ENCODE measurements at regions not wholly inside any gene's neighbourhood (a gene's known extent, or its start where the extent isn't known, plus 50 kb on each side); places are given as distances from the start of the nearest gene placed in this dataset.

DNA sequence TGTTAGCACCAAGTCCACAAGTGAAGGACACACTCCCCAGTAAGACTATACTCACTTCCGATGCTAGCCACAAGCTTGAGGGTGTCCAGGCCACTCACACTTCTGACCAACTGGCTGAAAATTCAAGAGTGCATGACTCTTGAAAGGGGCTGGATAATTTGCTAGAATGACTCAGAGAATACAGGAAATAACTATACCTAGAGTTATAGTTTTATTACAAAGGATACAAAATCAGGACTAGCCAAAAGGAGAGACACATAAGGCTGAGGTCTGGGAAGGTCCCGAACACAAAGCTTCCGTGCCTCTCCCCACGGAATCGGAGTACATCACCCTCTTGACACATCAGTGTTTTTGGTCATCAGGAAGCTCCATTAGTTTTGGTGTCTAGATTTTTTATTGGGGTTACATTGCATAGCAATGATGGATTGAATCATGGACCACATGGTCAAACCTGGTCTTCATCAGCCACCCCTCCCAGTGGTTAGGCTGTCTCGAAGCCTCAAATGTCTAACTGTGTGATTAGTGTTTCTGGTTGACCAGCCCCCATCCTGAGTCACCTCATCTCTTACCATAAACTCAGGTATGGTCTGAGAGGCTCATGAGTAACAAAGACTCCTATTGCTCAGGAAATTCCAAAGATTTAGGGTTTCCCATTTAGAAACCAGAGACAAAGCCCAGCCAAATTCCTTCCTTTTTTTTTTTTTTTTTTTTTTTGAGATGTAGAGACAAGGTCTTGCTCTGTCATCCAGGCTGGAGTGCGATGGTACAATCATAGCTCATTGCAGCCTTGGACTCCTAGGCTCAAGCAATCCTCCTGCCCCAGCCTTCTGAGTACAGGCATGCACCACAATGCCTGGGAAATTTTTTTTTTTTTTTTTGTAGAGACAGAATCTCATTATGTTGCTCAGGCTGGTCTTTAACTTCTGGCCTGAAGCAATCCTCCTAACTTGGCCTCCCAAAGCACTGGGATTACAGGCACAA is 472.0 kb upstream of the TBX3 start:
- no peaks in the 10 kb centered on the region for H3K27me3 Mint-ChIP-seq
- ChIA-PET CTCF (no interaction called here), POLR2A (no interaction called here)
- Histone ChIP-seq H3K4me1 (ENCODE audit: insufficient read depth, low read length) (no peaks in the 10 kb centered on the region), H3K27ac (ENCODE audit: low read depth, low read length) (no peak overlapping the region), H3K9me3 (ENCODE audit: low read length) (no peaks in the 10 kb centered on the region), H3K36me3 (ENCODE audit: insufficient read depth, low read length) (no peaks in the 10 kb centered on the region), H3K4me3 (ENCODE audit: low read length) (no peak overlapping the region), H3K27me3 (ENCODE audit: insufficient read depth, low read length, poor library complexity, severe bottlenecking) (no peaks in the 10 kb centered on the region)
- H3K27ac Mint-ChIP-seq: no peak overlapping the region
- H3K36me3 Mint-ChIP-seq: no peaks in the 10 kb centered on the region
- DNase-seq: no peak
- H3K9me3 Mint-ChIP-seq: peaks cover 0 to 2% (median 0%) of the 10 kb centered on the region in 5 donors
- no peaks in the 10 kb centered on the region for H3K4me1 Mint-ChIP-seq
- H3K4me3 Mint-ChIP-seq: no peak overlapping the region

- Histone ChIP-seq H3K4me1 (ENCODE audit: insufficient read depth, low read length) (no peaks in the 10 kb centered on the region), H3K4me3 (ENCODE audit: low read length) (no peak overlapping the region), H3K27ac (ENCODE audit: low read depth, low read length) (no peak overlapping the region), H3K36me3 (ENCODE audit: insufficient read depth, low read length) (no peaks in the 10 kb centered on the region), H3K9me3 (ENCODE audit: low read length) (no peaks in the 10 kb centered on the region), H3K27me3 (ENCODE audit: insufficient read depth, low read length, poor library complexity, severe bottlenecking) (no peaks in the 10 kb centered on the region)
- peaks cover 0 to 14% (median 3%) of the 10 kb centered on the region in 5 donors for H3K9me3 Mint-ChIP-seq
- H3K36me3 Mint-ChIP-seq: no peaks in the 10 kb centered on the region
- ChIA-PET POLR2A (no interaction called here), CTCF (interaction anchor here (0.9 kb wide), 1 partner anchor 39 kb away, joined by 3 read pairs; no protein-coding TSS in a partner anchor)
- H3K27me3 Mint-ChIP-seq: no peaks in the 10 kb centered on the region
- no peaks in the 10 kb centered on the region for H3K4me1 Mint-ChIP-seq
- DNase-seq: no peak
- H3K4me3 Mint-ChIP-seq: no peak overlapping the region
- H3K27ac Mint-ChIP-seq: no peak overlapping the region
Measured at GRCh38 chr12:115149685-115150378, 465.9 kb upstream of the TBX3 start.

- Mint-ChIP-seq H3K4me3 (no peak overlapping the region), H3K36me3 (no peaks in the 10 kb centered on the region), H3K9me3 (peaks cover 0 to 17% (median 3%) of the 10 kb centered on the region in 5 donors), H3K27me3 (no peaks in the 10 kb centered on the region), H3K27ac (no peak overlapping the region), H3K4me1 (no peaks in the 10 kb centered on the region)
- no peaks in the 10 kb centered on the region for H3K4me1 ChIP-seq (ENCODE audit: insufficient read depth, low read length)
- H3K27ac ChIP-seq (ENCODE audit: low read depth, low read length): no peak overlapping the region
- CTCF ChIA-PET: interaction anchor here (0.9 kb wide), 1 partner anchor 38 kb away, joined by 3 read pairs; no protein-coding TSS in a partner anchor
- no peaks in the 10 kb centered on the region for H3K36me3 ChIP-seq (ENCODE audit: insufficient read depth, low read length)
- POLR2A ChIA-PET: no interaction called here
- H3K4me3 ChIP-seq (ENCODE audit: low read length): no peak overlapping the region
- H3K9me3 ChIP-seq (ENCODE audit: low read length): no peaks in the 10 kb centered on the region
- H3K27me3 ChIP-seq (ENCODE audit: insufficient read depth, low read length, poor library complexity, severe bottlenecking): no peaks in the 10 kb centered on the region
- no peak for DNase-seq
Measured at GRCh38 chr12:115149279-115149678, 465.3 kb upstream of the TBX3 start.

DNA sequence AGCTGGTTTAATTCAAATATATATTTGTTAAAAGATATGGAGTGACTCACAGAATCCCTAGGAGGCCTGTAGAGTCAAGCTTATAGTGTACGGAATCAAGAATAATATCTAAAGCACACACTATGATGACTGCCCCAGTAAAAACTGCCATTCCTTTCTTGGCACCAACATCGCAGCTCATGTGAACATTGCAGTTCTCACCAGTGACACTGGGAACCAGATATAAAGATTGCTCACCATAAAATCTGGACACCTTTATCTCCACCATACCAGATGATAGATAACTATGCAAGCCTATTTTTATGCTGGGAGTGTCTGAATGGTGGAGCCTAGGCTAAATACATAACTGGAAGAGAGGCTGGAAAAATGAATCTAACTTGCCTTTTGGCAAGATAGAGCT is 463.9 kb upstream of the TBX3 start:
- Histone ChIP-seq H3K4me3 (ENCODE audit: low read length) (no peak overlapping the region), H3K27me3 (ENCODE audit: insufficient read depth, low read length, poor library complexity, severe bottlenecking) (no peaks in the 10 kb centered on the region), H3K9me3 (ENCODE audit: low read length) (no peaks in the 10 kb centered on the region), H3K27ac (ENCODE audit: low read depth, low read length) (no peak overlapping the region), H3K4me1 (ENCODE audit: insufficient read depth, low read length) (no peaks in the 10 kb centered on the region), H3K36me3 (ENCODE audit: insufficient read depth, low read length) (no peaks in the 10 kb centered on the region)
- POLR2A ChIA-PET: no interaction called here
- no peak for DNase-seq
- Mint-ChIP-seq H3K4me1 (no peaks in the 10 kb centered on the region), H3K36me3 (no peaks in the 10 kb centered on the region), H3K4me3 (no peak overlapping the region), H3K27ac (no peak overlapping the region), H3K27me3 (no peaks in the 10 kb centered on the region), H3K9me3 (peaks cover 0 to 23% (median 2%) of the 10 kb centered on the region in 5 donors)
- CTCF ChIA-PET: no interaction called here

- Mint-ChIP-seq H3K27ac (no peak overlapping the region), H3K4me1 (no peaks in the 10 kb centered on the region), H3K27me3 (no peaks in the 10 kb centered on the region), H3K4me3 (no peak overlapping the region), H3K36me3 (no peaks in the 10 kb centered on the region), H3K9me3 (peaks cover 0 to 23% (median 2%) of the 10 kb centered on the region in 5 donors)
- Histone ChIP-seq H3K27ac (ENCODE audit: low read depth, low read length) (no peak overlapping the region), H3K36me3 (ENCODE audit: insufficient read depth, low read length) (no peaks in the 10 kb centered on the region), H3K4me1 (ENCODE audit: insufficient read depth, low read length) (no peaks in the 10 kb centered on the region), H3K27me3 (ENCODE audit: insufficient read depth, low read length, poor library complexity, severe bottlenecking) (no peaks in the 10 kb centered on the region), H3K9me3 (ENCODE audit: low read length) (no peaks in the 10 kb centered on the region), H3K4me3 (ENCODE audit: low read length) (no peak overlapping the region)
- DNase-seq: no peak
- ChIA-PET POLR2A (no interaction called here), CTCF (interaction anchor here (0.7 kb wide), 1 partner anchor 21 kb away, joined by 3 read pairs; no protein-coding TSS in a partner anchor)
Measured at GRCh38 chr12:115146453-115146852, 462.5 kb upstream of the TBX3 start.

GRCh38 chr12:115144425-115144824 is 460.4 kb upstream of the TBX3 start:
- H3K4me3 ChIP-seq (ENCODE audit: low read length): no peak overlapping the region
- no peak for DNase-seq
- H3K27me3 ChIP-seq (ENCODE audit: insufficient read depth, low read length, poor library complexity, severe bottlenecking): no peaks in the 10 kb centered on the region
- Mint-ChIP-seq H3K4me1 (no peaks in the 10 kb centered on the region), H3K4me3 (no peak overlapping the region), H3K9me3 (peaks cover 0 to 27% (median 2%) of the 10 kb centered on the region in 5 donors), H3K36me3 (no peaks in the 10 kb centered on the region), H3K27ac (no peak overlapping the region), H3K27me3 (no peaks in the 10 kb centered on the region)
- H3K9me3 ChIP-seq (ENCODE audit: low read length): no peaks in the 10 kb centered on the region
- H3K27ac ChIP-seq (ENCODE audit: low read depth, low read length): no peak overlapping the region
- H3K36me3 ChIP-seq (ENCODE audit: insufficient read depth, low read length): no peaks in the 10 kb centered on the region
- ChIA-PET POLR2A (no interaction called here), CTCF (interaction anchor here (1.2 kb wide), 1 partner anchor 9 kb away, joined by 3 read pairs; no protein-coding TSS in a partner anchor)
- no peaks in the 10 kb centered on the region for H3K4me1 ChIP-seq (ENCODE audit: insufficient read depth, low read length)

DNA sequence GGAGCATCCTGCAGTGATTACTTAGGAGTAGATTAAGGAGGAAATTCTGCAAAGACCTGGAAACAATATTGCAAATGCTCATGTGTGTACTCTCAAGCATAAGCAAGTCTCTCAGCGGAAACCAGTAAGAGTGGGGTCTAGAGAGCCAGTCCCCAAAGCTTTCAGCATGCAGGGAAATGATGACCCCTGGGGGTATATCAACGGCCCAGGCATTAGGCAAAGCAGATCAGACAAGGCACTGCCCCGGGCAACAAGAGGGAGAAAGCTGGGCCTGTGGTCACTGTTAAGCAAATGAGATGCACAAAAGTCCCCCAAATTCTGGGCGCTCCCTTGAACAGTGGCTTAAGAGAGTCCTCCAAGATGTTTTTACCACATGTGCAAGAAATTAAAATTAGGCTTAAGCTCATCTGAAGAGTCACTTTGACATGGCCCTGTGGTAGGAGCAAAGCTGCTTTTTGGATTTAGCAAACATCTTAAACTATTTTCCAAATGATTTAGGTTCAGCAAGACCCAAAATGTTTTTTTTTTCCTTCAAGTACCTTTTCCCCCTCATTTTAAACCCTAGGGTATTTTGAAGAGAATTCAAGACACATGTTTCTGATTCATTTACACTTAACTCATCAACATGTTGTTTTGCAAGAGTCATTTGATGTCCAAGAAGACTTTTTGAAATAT is 457.1 kb upstream of the TBX3 start:
- CTCF ChIA-PET: no interaction called here

More for the DNA sequence above, 457.1 kb upstream of the TBX3 start:
- peaks cover 0 to 2% of the 10 kb centered on the region in 2 donors for H3K27me3 Mint-ChIP-seq
- H3K36me3 Mint-ChIP-seq: no peaks in the 10 kb centered on the region
- no peak for DNase-seq
- H3K9me3 Mint-ChIP-seq: peaks cover 0 to 25% (median 2%) of the 10 kb centered on the region in 5 donors
- H3K4me1 Mint-ChIP-seq: no peaks in the 10 kb centered on the region
- no peaks in the 10 kb centered on the region for H3K27me3 ChIP-seq (ENCODE audit: insufficient read depth, low read length, poor library complexity, severe bottlenecking)
- no peak overlapping the region for H3K4me3 ChIP-seq (ENCODE audit: low read length)
- H3K27ac Mint-ChIP-seq: no peak overlapping the region
- no peaks in the 10 kb centered on the region for H3K9me3 ChIP-seq (ENCODE audit: low read length)
- H3K36me3 ChIP-seq (ENCODE audit: insufficient read depth, low read length): no peaks in the 10 kb centered on the region
- H3K27ac ChIP-seq (ENCODE audit: low read depth, low read length): no peak overlapping the region
- POLR2A ChIA-PET: no interaction called here
- no peaks in the 10 kb centered on the region for H3K4me1 ChIP-seq (ENCODE audit: insufficient read depth, low read length)
- H3K4me3 Mint-ChIP-seq: no peak overlapping the region

Data from CD8-positive, alpha-beta memory T cell (primary cell).